Fibroblast of skin of back (primary cell): ENCODE measurements at regions not wholly inside any gene's neighbourhood (a gene's known extent, or its start where the extent isn't known, plus 50 kb on each side); places are given as distances from the start of the nearest gene placed in this dataset.

ENCODE experiments used
- DNase-seq: peaks from one replicate; pipeline ENCODE4 v3.0.0-alpha.2; 2013

DNA sequence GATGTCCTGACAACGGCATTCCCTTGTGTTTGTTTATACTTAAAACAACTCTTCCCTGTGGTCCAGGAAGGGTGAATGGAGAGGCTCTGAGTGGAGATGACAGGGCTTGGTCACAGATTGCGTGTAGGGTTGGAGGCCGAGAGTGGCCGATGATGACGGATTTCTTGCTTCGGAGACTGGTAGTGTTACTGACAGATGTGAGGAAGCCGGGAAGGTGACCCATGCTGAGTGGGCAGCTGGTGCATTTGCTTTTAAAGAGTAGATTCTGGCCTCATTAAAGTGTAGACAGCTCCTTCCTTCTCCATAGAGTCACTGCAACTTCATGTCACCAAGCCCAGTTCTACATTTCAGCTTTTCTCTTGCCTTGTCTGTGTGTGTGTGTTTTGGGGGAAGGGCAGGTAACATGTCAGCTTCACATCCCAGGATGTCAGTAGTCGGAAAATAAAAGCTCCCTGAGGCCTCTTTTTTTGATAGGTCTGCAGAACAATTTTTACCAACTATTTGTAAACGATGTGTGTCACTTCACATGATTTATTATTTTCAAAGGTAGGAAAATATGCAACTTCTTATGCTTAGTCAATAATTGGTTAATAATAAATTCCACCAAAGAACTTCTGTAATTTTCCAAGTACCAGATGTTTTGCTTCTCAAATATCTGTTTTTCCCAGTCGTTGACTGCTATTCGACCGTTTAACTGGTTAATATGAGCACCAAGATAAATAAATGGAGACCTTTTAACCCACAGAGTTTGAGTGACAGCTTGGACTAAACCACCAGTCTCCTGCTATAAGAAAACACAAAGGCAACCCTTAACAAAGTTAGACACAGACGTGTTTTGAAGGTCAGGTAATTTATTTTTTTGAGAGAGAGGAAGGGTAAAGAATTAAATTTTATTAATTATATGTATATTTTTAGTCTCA is 436.9 kb downstream of the SLC4A3 start:
- DNase-seq = no peak

DNA sequence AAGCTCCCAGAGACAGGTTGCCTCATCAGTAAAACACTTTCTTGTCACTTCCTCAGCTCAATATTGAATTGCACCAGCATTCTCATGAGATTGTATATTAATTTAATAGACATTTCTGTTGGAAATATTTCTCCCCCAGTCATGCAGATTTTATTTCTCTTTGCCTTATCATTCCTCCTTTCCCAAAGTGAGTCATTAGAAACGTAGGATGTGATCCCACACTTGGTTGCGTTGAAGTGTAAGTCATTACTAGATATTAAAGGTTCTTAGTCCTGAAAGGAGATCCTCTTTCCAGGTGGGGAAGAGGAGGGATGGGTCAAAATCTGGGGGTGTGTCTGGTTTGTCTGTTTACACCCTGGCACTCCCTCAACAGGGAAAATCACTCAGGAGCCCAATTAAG is 438.2 kb downstream of the SLC4A3 start:
- DNase-seq = peak; percentile 16

- no peak for DNase-seq
These were observed 441.4 kb downstream of the SLC4A3 start for GRCh38 chr2:220068846-220069245.

GRCh38 chr2:220070349-220070748 is 442.9 kb downstream of the SLC4A3 start:
- no peak for DNase-seq

DNA sequence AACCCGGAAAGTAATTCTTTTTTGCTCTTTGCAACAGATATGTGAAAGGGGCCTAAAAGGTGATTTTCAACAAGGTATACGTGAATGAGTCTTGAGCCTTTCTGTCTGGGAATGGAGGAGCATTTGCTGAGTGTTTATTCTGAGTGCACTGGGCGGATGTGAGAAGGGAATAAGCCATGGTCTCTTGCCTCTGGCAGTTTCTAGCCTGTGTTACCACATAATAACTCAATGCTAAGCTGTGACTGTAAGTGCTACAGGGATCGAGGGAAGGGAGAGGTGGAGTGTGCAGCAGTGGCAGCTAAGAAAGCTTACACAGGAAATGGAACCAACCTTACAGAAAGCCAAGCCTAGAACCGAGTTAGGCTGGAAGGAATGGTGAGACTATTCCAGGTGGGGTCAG is 444.3 kb downstream of the SLC4A3 start:
- no peak for DNase-seq

- DNase-seq = no peak
These were observed 445.3 kb downstream of the SLC4A3 start for GRCh38 chr2:220072669-220073220.

GRCh38 chr2:220075835-220076234 is 448.4 kb downstream of the SLC4A3 start:
- no peak for DNase-seq

- peak; percentile 69 for DNase-seq
These were observed 449.3 kb downstream of the SLC4A3 start for GRCh38 chr2:220076734-220077133.

- DNase-seq = peak; percentile 59
These were observed 450.1 kb downstream of the SLC4A3 start for GRCh38 chr2:220077488-220077887.

- DNase-seq = peak; percentile 16
These were observed 451.0 kb downstream of the SLC4A3 start for GRCh38 chr2:220078439-220078838.

GRCh38 chr2:220079595-220079994 is 452.2 kb downstream of the SLC4A3 start:
- no peak for DNase-seq

GRCh38 chr2:220081171-220081570 is 453.7 kb downstream of the SLC4A3 start:
- no peak for DNase-seq

GRCh38 chr2:220090050-220090449 is 462.6 kb downstream of the SLC4A3 start:
- no peak for DNase-seq

DNA sequence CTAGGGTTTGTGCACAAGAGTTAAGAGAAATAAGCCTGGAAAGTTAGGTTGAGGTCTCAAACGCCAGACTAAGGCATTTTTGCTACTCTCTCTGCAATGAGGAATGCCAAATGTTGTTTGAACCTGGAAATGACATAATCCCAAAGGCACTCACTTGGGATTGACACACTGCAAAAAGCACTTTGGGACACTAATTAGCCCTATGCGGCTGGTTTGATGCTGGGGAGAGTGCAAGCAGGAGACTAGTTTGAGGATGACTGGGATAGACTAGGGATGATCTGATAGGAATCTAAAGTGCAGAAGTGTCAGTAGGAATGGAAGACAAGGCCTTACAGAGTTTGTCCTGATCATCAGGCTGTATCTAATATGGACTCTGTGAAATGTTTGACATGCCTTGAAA is 469.0 kb downstream of the SLC4A3 start:
- peak; percentile 18 for DNase-seq

DNA sequence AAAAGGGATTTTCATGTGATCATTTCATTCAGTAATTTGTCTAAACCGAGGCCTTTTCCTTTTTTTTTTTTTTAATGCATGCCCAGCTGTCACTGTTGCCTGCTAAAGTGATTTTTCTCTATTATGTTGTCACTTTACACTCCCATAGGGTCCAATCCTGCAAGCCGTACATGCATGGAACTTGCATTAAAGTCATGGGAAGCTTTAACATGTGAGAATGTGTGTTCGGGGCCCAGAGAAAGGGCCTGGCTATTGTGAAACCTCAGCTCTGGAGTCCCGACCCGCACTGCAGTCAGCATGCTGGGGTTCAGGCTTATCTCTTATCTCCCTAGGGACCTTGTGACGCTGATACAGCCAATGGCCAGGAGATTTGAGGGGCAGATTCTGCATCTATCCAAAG is 474.6 kb downstream of the SLC4A3 start:
- DNase-seq = no peak

- no peak for DNase-seq
These were observed 476.2 kb downstream of the SLC4A3 start for GRCh38 chr2:220103596-220103995.

DNA sequence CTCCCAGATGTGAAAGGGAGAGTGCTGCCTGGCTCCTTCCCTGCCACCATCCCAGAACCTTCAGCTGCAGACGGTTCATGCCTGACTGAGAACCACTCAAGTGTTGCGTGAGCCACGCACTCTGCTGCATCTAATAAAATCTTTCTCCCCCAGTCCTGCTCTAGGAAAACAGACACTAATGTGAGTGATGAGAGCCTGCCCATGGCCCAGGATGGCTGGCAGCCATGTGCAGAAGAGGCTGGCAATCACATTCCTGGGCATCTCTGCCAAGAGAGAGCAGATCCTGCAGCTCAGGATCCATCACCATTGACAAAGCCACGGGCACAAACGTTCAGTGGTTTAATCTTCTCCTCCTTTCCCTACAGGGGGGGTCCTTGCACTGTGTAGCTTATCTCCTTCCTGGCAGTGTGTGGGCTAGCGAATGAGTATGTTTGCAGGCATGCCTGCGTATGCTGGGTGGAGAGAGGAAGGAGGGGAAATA is 477.5 kb downstream of the SLC4A3 start:
- DNase-seq = peak; percentile 62

GRCh38 chr2:220106065-220106464 is 478.6 kb downstream of the SLC4A3 start:
- DNase-seq = no peak

- no peak for DNase-seq
These were observed 480.0 kb downstream of the SLC4A3 start for GRCh38 chr2:220107380-220107791.

DNA sequence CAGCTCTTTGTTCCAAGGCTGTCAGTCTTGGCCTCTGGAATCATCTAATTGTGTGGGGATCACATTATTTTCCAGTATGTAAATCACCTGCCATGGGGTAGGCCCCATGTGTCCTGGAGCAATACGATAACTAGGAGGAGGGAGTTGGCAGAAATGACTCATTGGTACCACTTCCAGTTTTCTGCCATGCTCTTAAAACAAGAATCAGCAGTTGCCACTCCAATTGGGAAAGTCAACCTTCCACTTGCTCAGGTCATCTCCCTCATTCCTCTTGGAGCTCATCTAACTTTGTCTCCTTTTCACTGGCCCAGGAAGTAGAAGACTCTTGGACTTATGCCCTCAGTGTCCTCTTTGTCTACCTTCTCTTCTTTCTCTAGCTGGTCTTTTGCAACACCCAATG is 487.0 kb downstream of the SLC4A3 start:
- no peak for DNase-seq

DNA sequence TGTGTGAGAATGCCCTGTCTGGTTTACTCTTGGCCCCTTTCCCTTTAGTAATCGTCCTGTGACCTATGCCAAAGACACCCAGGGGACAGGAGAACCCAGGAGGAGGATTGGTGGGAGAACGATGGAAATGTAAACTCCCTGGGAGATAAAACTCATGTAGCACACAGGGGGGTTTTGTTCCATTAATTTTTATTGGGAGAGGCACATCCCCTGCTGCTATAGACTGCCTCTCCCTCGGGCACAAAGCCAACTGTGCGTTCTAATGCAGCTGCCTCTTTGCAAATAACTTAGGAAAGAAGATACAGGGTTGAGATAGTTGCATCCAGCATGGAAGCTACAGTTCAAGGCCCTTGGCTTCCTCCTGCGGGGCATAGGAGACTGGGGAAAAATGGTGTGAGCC is 489.6 kb downstream of the SLC4A3 start:
- no peak for DNase-seq

GRCh38 chr2:220120041-220120440 is 492.6 kb downstream of the SLC4A3 start:
- no peak for DNase-seq

DNA sequence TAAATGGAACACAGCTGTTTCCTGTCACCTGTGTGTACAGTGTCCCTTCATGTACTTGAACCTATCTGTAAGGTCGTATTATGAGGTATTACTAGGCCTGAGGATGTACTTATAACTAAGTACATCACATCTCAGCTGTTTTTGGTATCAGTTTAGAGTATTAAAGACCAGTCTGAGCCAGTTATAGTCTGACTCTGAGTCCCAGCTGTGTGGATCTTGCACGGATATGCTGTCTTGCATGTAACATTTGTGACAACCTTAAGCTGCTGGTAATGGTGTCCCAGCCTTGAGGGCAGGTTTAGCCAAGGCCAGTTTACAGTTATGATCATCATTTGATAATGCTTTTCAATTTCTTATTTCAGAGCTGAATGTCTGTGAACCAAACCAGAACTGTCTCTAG is 496.3 kb downstream of the SLC4A3 start:
- DNase-seq = no peak

- no peak for DNase-seq
These were observed 498.1 kb downstream of the SLC4A3 start for GRCh38 chr2:220125551-220125950.
